ENCODE measurements at regions not wholly inside any gene's neighbourhood (a gene's known extent, or its start where the extent isn't known, plus 50 kb on each side); places are given as distances from the start of the nearest gene placed in this dataset.

GRCh38 chrX:40864972-40865371 is 129.6 kb upstream of the MED14 start:
- TF ChIP-seq, protein P1, sequence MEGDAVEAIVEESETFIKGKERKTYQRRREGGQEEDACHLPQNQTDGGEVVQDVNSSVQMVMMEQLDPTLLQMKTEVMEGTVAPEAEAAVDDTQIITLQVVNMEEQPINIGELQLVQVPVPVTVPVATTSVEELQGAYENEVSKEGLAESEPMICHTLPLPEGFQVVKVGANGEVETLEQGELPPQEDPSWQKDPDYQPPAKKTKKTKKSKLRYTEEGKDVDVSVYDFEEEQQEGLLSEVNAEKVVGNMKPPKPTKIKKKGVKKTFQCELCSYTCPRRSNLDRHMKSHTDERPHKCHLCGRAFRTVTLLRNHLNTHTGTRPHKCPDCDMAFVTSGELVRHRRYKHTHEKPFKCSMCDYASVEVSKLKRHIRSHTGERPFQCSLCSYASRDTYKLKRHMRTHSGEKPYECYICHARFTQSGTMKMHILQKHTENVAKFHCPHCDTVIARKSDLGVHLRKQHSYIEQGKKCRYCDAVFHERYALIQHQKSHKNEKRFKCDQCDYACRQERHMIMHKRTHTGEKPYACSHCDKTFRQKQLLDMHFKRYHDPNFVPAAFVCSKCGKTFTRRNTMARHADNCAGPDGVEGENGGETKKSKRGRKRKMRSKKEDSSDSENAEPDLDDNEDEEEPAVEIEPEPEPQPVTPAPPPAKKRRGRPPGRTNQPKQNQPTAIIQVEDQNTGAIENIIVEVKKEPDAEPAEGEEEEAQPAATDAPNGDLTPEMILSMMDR (IDR thresholded peaks at IDR 0.05; ENCODE audit: insufficient read depth, low read depth, low read length): no peak
- no peak for TF ChIP-seq EZH2 (IDR thresholded peaks at IDR 0.05; ENCODE audit: insufficient read depth, low read length)
